ENCODE measurements at regions not wholly inside any gene's neighbourhood (a gene's known extent, or its start where the extent isn't known, plus 50 kb on each side); places are given as distances from the start of the nearest gene placed in this dataset.

GRCh38 chr1:71179997-71180396 is 99.2 kb upstream of the ZRANB2 start:
- no peak overlapping the region for H3K4me2 ChIP-seq
- no peaks in the 10 kb centered on the region for H3K4me1 ChIP-seq
- no peak for TF ChIP-seq Cebpa-rat (IDR thresholded peaks at IDR 0.05)
- H4K20me1 ChIP-seq: no peaks in the 10 kb centered on the region
- no peaks in the 10 kb centered on the region for H3K36me3 ChIP-seq
- H3K27ac ChIP-seq: no peak overlapping the region
- H3K9me3 ChIP-seq (replicated peaks in 1 of 11): no peaks in the 10 kb centered on the region
- no peak overlapping the region for H3K4me3 ChIP-seq
- H3K27me3 ChIP-seq: no peaks in the 10 kb centered on the region
- no peak overlapping the region for H3K9ac ChIP-seq

- Histone ChIP-seq H3K4me3 (no peak overlapping the region), H3K9me3 (replicated peaks in 1 of 11) (peaks cover 0 to 20% (median 0%) of the 10 kb centered on the region in 11 experiments; a peak in 6 of 22 replicates)
Observed at GRCh38 chr1:71170925-71171324, 90.1 kb upstream of the ZRANB2 start.

GRCh38 chr1:71167505-71167904 is 86.7 kb upstream of the ZRANB2 start:
- Histone ChIP-seq H3K4me2 (no peak overlapping the region), H3K27me3 (no peaks in the 10 kb centered on the region), H3K9me3 (replicated peaks in 1 of 11) (peaks cover 0 to 16% (median 0%) of the 10 kb centered on the region in 11 experiments; a peak in 6 of 22 replicates), H4K20me1 (no peaks in the 10 kb centered on the region), H3K9ac (no peak overlapping the region), H3K4me1 (no peaks in the 10 kb centered on the region), H3K27ac (no peak overlapping the region), H3K4me3 (no peak overlapping the region), H3K36me3 (no peaks in the 10 kb centered on the region)
- TF ChIP-seq Cebpa-rat (IDR thresholded peaks at IDR 0.05): no peak

More at GRCh38 chr1:71170925-71171324, 90.1 kb upstream of the ZRANB2 start:
- no peak overlapping the region for H3K9ac ChIP-seq
- H4K20me1 ChIP-seq: no peaks in the 10 kb centered on the region
- no peak for TF ChIP-seq Cebpa-rat (IDR thresholded peaks at IDR 0.05)
- no peak overlapping the region for H3K27ac ChIP-seq
- no peaks in the 10 kb centered on the region for H3K36me3 ChIP-seq
- H3K27me3 ChIP-seq: no peaks in the 10 kb centered on the region
- no peaks in the 10 kb centered on the region for H3K4me1 ChIP-seq
- H3K4me2 ChIP-seq: no peak overlapping the region

- Histone ChIP-seq H3K27me3 (no peaks in the 10 kb centered on the region), H3K4me1 (no peaks in the 10 kb centered on the region), H3K9ac (no peak overlapping the region), H3K4me3 (no peak overlapping the region), H3K9me3 (replicated peaks in 1 of 11) (peaks cover 0 to 6% (median 0%) of the 10 kb centered on the region in 11 experiments; a peak in 3 of 22 replicates), H3K4me2 (no peak overlapping the region), H3K27ac (no peak overlapping the region), H4K20me1 (no peaks in the 10 kb centered on the region), H3K36me3 (no peaks in the 10 kb centered on the region)
- TF ChIP-seq Cebpa-rat (IDR thresholded peaks at IDR 0.05): no peak
Observed at GRCh38 chr1:71166178-71167173, 85.6 kb upstream of the ZRANB2 start.

GRCh38 chr1:71157715-71158114 is 76.9 kb upstream of the ZRANB2 start:
- TF ChIP-seq Cebpa-rat (IDR thresholded peaks at IDR 0.05): no peak
- Histone ChIP-seq H3K9ac (no peak overlapping the region), H3K4me2 (no peak overlapping the region), H3K4me3 (no peak overlapping the region), H3K27ac (no peak overlapping the region), H4K20me1 (no peaks in the 10 kb centered on the region), H3K9me3 (replicated peaks in 1 of 11) (no peaks in the 10 kb centered on the region), H3K36me3 (no peaks in the 10 kb centered on the region), H3K4me1 (peaks cover 0 to 5% (median 0%) of the 10 kb centered on the region in 10 experiments; a peak in 1 of 20 replicates), H3K27me3 (no peaks in the 10 kb centered on the region)

GRCh38 chr1:71157151-71157550 is 76.3 kb upstream of the ZRANB2 start:
- Histone ChIP-seq H3K9me3 (replicated peaks in 1 of 11) (no peaks in the 10 kb centered on the region), H3K27me3 (no peaks in the 10 kb centered on the region), H3K36me3 (no peaks in the 10 kb centered on the region), H3K27ac (no peak overlapping the region), H3K4me1 (peaks cover 0 to 5% (median 0%) of the 10 kb centered on the region in 10 experiments; a peak in 1 of 20 replicates), H4K20me1 (no peaks in the 10 kb centered on the region), H3K4me3 (no peak overlapping the region), H3K4me2 (no peak overlapping the region), H3K9ac (no peak overlapping the region)
- no peak for TF ChIP-seq Cebpa-rat (IDR thresholded peaks at IDR 0.05)

- TF ChIP-seq Cebpa-rat (IDR thresholded peaks at IDR 0.05): no peak
- H3K9me3 ChIP-seq (replicated peaks in 1 of 11): no peaks in the 10 kb centered on the region
- no peak overlapping the region for H3K9ac ChIP-seq
- no peak overlapping the region for H3K27ac ChIP-seq
- no peaks in the 10 kb centered on the region for H3K27me3 ChIP-seq
- no peaks in the 10 kb centered on the region for H4K20me1 ChIP-seq
- peaks cover 0 to 5% (median 0%) of the 10 kb centered on the region in 10 experiments; a peak in 1 of 20 replicates for H3K4me1 ChIP-seq
- no peak overlapping the region for H3K4me2 ChIP-seq
- H3K36me3 ChIP-seq: no peaks in the 10 kb centered on the region
- H3K4me3 ChIP-seq: no peak overlapping the region
Observed at GRCh38 chr1:71156590-71156989, 75.8 kb upstream of the ZRANB2 start.

- no peaks in the 10 kb centered on the region for H3K9me3 ChIP-seq (replicated peaks in 1 of 11)
- H3K27me3 ChIP-seq: no peaks in the 10 kb centered on the region
- no peak for TF ChIP-seq Cebpa-rat (IDR thresholded peaks at IDR 0.05)
- no peaks in the 10 kb centered on the region for H3K36me3 ChIP-seq
- no peak overlapping the region for H3K9ac ChIP-seq
- no peaks in the 10 kb centered on the region for H3K4me1 ChIP-seq
- H3K4me2 ChIP-seq: no peak overlapping the region
- H3K27ac ChIP-seq: no peak overlapping the region
- H4K20me1 ChIP-seq: no peaks in the 10 kb centered on the region
- H3K4me3 ChIP-seq: no peak overlapping the region
Observed at GRCh38 chr1:71154429-71154828, 73.6 kb upstream of the ZRANB2 start.

- Histone ChIP-seq H4K20me1 (no peaks in the 10 kb centered on the region), H3K27ac (no peak overlapping the region), H3K9ac (no peak overlapping the region), H3K9me3 (replicated peaks in 1 of 11) (no peaks in the 10 kb centered on the region), H3K27me3 (no peaks in the 10 kb centered on the region), H3K36me3 (no peaks in the 10 kb centered on the region), H3K4me3 (no peak overlapping the region), H3K4me1 (no peaks in the 10 kb centered on the region), H3K4me2 (no peak overlapping the region)
- TF ChIP-seq Cebpa-rat (IDR thresholded peaks at IDR 0.05): no peak
Observed at GRCh38 chr1:71153826-71154225, 73.0 kb upstream of the ZRANB2 start.
